ENCODE measurements at regions not wholly inside any gene's neighbourhood (a gene's known extent, or its start where the extent isn't known, plus 50 kb on each side); places are given as distances from the start of the nearest gene placed in this dataset.

GRCh38 chr12:42892702-42893551, 303.4 kb upstream of the PRICKLE1 start:
- no peak for TF ChIP-seq CTCF (IDR thresholded peaks at IDR 0.05; ENCODE audit: control extremely low read depth, extremely low read depth)
- Histone ChIP-seq H3K4me3 (no peak overlapping the region), H3K27me3 (ENCODE audit: control insufficient read depth in 3 of 3, insufficient read depth in 3 of 3, low read length in 2 of 3) (no peaks in the 10 kb centered on the region), H3K27ac (ENCODE audit: low read depth in 1 of 2, low read length in 1 of 2) (no peak overlapping the region), H3K9me3 (ENCODE audit: control insufficient read depth in 4 of 4, insufficient read depth in 3 of 4, low read length in 3 of 4) (no peaks in the 10 kb centered on the region), H3K4me1 (ENCODE audit: control insufficient read depth in 5 of 5, insufficient read depth in 5 of 5, low read length in 5 of 5) (no peaks in the 10 kb centered on the region), H3K9ac (ENCODE audit: insufficient read depth in 1 of 2, low read length in 2 of 2) (no peak overlapping the region), H3K36me3 (ENCODE audit: control insufficient read depth in 4 of 4, insufficient read depth in 4 of 4, low read length in 4 of 4) (no peaks in the 10 kb centered on the region)
- ATAC-seq (ENCODE audit: insufficient read depth, low FRiP score) (no peak), DNase-seq (no peak)
- 86 to 87% methylated on average over 4 of the region's 4 CpGs for WGBS, 2 donors

GRCh38 chr12:42887657-42888056, 298.1 kb upstream of the PRICKLE1 start:
- Histone ChIP-seq H3K9me3 (ENCODE audit: control insufficient read depth in 4 of 4, insufficient read depth in 3 of 4, low read length in 3 of 4) (peaks cover 0 to under 1% (median 0%) of the 10 kb centered on the region in 4 donors), H3K4me3 (no peak overlapping the region), H3K9ac (ENCODE audit: insufficient read depth in 1 of 2, low read length in 2 of 2) (no peak overlapping the region), H3K4me1 (ENCODE audit: control insufficient read depth in 5 of 5, insufficient read depth in 5 of 5, low read length in 5 of 5) (peaks cover 0 to 4% (median 0%) of the 10 kb centered on the region in 5 donors), H3K27ac (ENCODE audit: low read depth in 1 of 2, low read length in 1 of 2) (no peak overlapping the region), H3K27me3 (ENCODE audit: control insufficient read depth in 3 of 3, insufficient read depth in 3 of 3, low read length in 2 of 3) (no peaks in the 10 kb centered on the region), H3K36me3 (ENCODE audit: control insufficient read depth in 4 of 4, insufficient read depth in 4 of 4, low read length in 4 of 4) (no peaks in the 10 kb centered on the region)
- ATAC-seq (ENCODE audit: insufficient read depth, low FRiP score), result no peak
- no peak for DNase-seq
- no peak for TF ChIP-seq CTCF (IDR thresholded peaks at IDR 0.05; ENCODE audit: control extremely low read depth, extremely low read depth)
- WGBS, 2 donors, result 27 to 81% methylated on average over 1 of the region's 1 CpG

GRCh38 chr12:42886160-42886559, 296.6 kb upstream of the PRICKLE1 start:
- H3K9ac ChIP-seq (ENCODE audit: insufficient read depth in 1 of 2, low read length in 2 of 2), result no peak overlapping the region
- H3K36me3 ChIP-seq (ENCODE audit: control insufficient read depth in 4 of 4, insufficient read depth in 4 of 4, low read length in 4 of 4), result no peaks in the 10 kb centered on the region
- 50 to 67% methylated on average over 3 of the region's 3 CpGs for WGBS, 2 donors
- no peak overlapping the region for H3K27ac ChIP-seq (ENCODE audit: low read depth in 1 of 2, low read length in 1 of 2)
- no peak for TF ChIP-seq CTCF (IDR thresholded peaks at IDR 0.05; ENCODE audit: control extremely low read depth, extremely low read depth)
- H3K27me3 ChIP-seq (ENCODE audit: control insufficient read depth in 3 of 3, insufficient read depth in 3 of 3, low read length in 2 of 3), result no peaks in the 10 kb centered on the region
- DNase-seq (no peak), ATAC-seq (ENCODE audit: insufficient read depth, low FRiP score) (no peak)
- peaks cover 0 to 2% (median 0%) of the 10 kb centered on the region in 4 donors for H3K9me3 ChIP-seq (ENCODE audit: control insufficient read depth in 4 of 4, insufficient read depth in 3 of 4, low read length in 3 of 4)
- no peak overlapping the region for H3K4me3 ChIP-seq
- peaks cover 0 to 4% (median 0%) of the 10 kb centered on the region in 5 donors for H3K4me1 ChIP-seq (ENCODE audit: control insufficient read depth in 5 of 5, insufficient read depth in 5 of 5, low read length in 5 of 5)

All from lung (tissue), 11 donors.